Brain pericyte (primary cell): ENCODE measurements at regions not wholly inside any gene's neighbourhood (a gene's known extent, or its start where the extent isn't known, plus 50 kb on each side); places are given as distances from the start of the nearest gene placed in this dataset.
"Not testable (repeated sequence)": the region's sequence is repeated elsewhere in the genome, so short reads cannot be mapped to it uniquely, and the experiment has no call there.

ENCODE experiments used
- DNase-seq: peaks from one replicate; pipeline ENCODE4 v3.0.0-alpha.2; 2012; ENCODE audit warnings: low read depth, low spot score

DNA sequence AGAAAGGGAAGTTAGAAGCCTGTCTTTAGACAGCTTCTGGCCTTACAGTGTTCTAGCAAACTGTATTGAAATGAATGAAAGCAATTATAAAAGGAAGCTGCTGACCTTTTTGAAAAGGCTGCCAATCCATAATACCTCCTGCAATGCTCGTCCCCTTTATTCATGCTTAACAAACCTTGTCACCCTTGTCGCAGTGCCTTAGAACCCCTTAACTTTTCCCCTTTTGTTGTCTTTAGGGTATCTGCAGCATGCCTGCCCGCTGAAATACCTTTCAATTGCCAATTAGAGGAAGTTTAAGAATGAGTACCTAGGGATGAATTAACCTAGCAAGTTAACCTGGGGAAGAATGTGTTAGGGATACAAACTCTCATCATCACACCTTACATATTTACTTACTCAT, 731.2 kb downstream of the RERGL start:
- no peak for DNase-seq

DNA sequence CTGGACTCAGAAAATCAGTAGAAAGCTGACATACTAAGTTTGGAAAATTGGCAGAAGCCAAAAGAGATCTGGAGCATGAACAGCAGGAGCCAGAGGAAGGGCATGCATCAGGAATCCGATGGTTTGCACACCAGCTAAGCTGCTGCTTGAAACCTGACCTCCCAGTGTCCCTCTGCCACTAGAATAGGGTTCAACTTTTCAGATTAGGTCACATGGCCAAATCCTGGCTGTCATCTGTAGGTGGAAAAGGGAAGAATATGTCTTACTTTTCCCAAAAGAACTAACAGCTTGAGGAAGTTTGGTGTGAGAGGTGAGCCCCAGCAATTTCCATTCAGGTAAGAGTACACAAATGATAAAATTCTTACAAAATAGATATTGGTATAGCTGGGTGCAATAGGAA, 732.6 kb downstream of the RERGL start:
- no peak for DNase-seq

DNA sequence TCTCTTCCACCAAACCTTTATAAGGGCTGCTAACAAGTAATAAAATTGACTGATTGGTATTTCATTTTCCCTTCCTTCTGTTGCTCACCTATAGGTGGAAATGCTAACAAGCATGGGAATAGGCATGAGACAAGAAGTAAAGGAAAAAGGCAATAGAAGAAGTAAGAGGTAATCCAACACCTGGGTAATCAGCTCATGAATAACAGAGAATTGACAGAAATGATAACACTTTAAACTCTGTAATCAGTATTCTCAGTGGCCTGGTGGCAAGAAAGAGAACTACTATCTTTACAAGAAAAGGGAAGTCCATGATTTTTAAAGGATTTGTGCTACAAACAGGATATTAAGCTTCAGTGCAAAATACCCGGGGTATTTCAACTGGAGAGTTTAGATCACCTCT, 737.8 kb downstream of the RERGL start:
- DNase-seq: no peak

DNA sequence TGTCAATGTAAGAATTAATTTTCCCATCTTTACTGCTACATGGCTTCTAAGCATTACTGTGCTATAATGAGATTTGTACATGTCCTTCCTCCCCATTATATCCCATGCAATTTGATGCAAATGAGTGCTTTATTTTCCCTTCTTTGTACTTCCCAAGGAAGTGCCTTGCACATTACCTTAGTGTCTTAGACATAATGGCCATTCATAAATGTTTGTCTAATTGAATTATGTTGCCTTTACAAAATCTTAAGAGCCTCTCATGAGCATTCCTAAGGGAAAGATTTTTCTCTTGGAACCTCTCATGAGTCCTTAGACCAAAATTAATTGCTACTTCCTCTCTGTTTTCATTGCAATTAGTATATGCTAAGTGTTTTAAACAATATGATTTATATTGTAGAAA, 741.7 kb downstream of the RERGL start:
- DNase-seq: no peak

DNA sequence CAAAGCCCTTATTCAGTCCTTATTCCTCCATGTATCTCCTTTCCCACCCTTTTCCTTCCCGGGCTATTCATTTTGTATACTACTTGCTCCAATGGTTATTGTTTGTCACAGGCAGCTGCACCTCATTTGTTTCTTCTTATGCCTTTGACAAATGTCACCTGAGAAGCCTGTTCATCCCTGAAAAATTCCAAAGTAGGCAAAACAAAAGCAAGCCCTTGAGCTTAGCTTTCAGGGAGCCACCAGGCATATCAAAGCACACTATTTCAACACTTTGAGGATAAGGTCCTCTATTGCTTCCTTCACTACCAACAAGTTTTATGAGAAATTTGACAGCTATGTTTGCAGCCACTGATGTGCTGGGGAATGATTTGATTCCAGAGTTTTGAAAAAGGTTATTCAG, 738.7 kb upstream of the LMO3 start:
- DNase-seq: no peak

DNA sequence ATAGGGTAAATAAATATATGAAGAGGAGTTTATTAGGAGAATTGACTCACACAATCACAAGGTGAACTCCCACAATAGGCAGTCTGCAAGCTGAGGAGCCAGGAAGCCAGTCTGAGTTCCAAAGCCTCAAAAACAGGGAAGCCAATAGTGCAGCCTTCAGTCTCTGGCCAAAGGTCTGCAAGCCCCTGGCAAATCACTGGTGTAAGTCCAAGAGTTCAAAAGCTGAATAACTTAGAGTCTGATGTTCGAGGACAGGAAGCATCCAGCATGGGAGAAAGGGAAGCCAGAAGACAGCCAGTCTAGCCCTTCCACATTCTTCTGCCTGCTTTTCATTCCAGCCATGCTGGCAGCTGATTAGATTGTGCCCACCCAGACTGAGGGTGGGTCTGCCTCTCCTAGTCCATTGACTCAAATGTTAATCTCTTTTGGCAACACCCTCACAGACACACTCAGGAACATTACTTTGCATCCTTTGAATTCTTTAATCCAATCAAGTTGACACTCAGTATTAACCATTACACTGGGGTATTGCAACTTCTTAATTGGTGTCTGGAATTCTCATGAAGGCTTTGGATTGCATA, 736.5 kb upstream of the LMO3 start:
- no peak for DNase-seq

DNA sequence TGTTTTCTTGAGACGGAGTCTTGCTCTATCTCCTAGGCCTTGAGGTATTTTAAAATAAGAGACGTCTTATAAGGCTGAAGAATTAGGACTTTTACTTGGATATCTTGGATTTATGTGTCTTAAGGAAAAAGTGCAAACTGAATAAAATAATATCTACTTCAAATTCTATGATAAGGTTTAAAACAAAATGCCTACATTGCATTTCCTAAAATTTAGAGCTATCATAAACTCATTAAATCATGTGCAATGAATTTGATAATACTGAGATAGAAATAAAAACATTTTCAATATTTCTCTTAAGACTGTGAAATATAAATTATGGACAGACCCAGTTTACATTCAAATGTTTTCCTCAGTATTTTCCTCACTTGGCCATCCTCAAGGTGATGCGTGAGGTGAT, 729.5 kb upstream of the LMO3 start:
- DNase-seq: no peak

DNA sequence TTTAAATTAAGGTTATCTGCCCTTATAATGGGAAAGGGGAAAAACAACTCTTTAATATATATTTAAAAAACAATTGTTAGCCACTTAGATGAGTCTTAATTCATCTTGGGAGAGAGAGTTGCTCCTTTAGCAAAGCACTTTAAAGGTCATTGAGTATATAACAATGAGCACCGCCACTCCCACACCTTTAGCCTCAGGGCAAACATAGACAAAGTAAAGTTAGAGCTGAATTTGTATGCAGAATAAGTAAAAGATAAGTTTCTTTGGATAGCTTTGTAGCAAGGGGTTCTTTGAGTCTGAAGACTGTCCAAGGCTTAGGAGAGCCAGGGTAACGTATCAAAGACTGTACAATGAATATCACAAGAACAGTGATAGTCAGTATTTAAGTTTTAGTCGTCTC, 728.8 kb upstream of the LMO3 start:
- no peak for DNase-seq

DNA sequence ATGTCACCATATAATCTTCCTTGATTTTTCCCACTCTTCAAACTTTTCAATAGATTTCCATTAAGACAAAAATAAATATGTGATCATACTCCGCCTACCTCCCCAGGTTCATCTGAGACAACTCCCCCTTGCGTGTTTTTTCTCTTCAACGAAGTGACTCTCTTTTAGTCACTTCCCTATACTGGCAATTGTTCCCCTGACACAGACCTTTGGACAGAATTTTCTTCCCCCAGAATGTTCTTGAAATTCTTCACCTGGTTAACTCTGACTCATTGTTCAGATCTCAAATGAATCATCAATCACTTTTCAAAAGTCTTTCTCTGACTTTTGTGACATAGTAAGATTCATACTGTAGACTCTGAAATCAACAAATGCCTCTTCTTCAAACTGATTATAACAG, 727.3 kb upstream of the LMO3 start:
- no peak for DNase-seq

DNA sequence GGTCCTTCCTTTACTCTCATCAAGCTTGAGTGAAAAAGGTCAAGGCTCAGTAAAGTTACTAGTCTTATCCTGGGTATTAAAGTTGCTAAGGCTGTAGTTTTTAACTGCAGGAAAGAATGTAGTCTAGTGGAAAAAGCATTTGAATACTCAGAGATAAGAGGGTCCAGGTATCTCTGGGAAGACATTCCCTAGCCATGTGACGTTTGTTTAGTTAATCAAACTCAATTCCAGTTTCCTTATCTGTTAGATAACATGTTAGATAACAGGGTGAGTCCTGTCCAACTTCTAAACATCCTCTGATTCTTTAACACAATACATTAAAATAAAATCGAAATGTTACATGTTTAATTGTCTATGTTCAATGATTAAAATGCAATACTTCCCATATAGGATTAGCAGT, 720.7 kb upstream of the LMO3 start:
- DNase-seq: no peak

DNA sequence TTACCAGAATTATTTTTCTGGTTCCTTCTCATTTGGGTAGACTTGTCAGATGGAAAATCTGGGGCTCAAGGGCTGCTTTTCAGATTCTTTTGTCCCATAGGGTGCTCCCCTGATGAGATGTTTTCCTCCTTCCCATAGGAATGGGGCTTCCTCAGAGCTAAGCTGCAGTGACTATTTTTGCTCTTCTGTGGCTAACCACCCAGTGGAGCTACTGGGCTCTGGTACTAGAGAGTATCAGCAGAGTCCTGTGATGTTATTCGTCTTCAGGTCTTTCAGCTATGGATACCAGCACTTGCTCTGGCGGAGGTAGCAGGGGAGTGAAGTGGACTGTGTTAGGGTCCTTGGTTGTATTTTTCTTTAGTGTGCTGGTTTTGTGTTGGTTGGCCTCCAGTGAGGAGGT, 716.1 kb upstream of the LMO3 start:
- DNase-seq: no peak

DNA sequence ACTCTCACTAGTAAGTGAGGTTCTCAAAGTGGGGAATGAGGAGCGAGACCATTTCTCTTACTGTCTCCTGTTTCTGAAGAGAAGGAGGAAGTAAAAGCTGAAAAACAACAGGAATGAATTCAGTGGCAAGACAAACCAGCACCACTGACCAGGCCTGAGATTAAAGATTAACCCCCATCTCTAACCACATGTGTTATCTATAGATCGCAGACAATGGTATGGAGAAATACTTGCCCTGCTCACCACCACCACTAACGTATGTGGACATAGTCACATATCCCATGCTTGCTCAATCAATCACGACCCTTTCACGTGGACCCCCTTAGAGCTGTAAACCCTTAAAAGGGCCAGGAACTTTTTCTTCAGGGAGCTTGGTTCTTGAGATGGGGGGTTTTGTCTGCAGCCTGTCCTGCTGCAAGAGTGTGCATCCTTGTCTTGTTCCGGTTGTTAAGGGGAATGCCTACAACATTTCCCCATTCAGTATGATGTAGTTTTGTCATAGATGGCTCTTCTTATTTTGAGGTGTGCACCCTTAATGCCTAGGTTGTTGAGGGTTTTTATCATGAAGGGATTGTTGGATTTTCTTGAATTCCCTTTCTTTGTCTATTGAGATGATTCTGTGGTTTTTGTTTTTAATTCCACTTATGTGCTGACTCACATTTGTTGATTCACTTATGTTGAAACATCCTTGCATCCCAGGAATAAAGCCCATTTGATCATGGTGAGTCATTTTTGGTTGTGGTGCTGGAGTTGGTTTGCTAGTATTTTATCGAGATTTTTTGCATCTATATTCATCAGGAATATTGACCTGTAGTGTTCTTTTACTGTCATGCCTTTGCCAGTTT, 698.8 kb upstream of the LMO3 start:
- no peak for DNase-seq

DNA sequence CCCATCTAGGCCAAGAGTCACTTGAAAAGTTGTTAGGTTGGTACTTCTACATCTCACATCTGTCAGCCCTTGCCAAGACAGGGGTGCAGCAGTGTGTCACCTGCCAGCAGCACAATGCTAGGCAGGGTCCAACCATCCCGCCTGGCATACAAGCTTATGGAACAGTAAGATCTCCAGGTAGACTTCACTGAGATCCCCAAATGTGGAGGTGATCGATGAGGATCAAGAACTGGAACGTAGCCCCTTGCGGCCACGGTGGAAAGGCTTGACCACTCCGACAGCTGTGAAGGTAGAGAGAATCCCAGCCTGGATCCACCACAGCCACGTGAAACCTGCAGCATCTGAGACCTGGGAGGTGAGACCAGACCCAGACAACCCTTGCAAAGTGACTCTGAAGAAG, 696.0 kb upstream of the LMO3 start:
- no peak for DNase-seq

DNA sequence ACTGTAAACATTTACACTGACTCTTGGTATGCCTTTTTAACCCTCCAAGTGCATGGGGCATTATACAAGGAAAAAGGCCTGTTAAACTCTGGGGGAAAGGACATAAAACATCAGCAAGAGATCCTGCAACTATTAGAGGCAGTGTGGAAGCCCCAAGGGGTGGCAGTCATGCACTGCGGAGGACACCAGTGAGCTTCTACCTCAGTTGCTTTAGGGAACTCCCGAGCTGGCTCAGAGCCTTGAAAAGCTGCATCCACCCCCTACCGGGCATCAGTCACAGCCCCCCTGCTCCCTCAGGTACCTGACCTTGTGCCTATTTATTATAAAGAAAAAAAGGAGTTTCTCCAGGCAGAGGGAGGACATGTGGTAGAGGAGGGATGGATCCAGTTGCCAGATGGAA, 695.6 kb upstream of the LMO3 start:
- DNase-seq: no peak

DNA sequence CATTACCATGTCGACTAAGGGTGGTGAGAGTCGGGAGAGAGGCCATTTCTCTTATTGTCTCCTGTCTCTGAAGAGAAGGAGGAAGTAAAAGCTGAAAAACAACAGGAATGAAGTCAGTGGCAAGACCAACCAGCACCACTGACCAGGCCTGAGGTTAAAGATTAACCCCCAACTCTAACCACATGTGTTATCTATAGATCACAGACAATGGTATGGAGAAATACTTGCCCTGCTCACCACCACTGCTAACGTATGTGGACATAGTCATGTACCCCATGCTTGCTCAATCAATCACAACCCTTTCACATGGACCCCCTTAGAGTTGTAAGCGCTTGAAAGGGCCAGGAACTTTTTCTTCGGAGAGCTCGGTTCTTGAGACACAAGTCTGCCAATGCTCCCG, 690.9 kb upstream of the LMO3 start:
- DNase-seq: no peak

DNA sequence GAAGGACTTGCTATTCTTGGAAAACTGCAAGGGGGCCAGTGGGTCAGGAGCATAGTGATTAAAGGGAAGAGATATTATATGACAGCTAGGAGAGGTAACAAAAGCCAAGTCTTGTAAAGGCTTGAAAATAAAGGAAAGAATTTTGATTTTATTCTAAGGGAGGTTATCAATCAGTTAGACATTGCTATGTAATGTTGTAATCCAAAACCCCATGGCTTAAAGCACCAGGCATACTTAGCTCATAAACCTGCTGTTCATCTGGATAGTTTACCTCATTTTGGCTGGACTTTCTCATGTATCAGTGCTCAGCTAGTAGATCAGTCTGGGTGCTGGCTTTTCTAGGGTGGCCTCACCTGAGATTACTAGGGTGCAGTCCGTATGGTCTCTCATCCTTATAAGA, 680.9 kb upstream of the LMO3 start:
- DNase-seq: no peak

DNA sequence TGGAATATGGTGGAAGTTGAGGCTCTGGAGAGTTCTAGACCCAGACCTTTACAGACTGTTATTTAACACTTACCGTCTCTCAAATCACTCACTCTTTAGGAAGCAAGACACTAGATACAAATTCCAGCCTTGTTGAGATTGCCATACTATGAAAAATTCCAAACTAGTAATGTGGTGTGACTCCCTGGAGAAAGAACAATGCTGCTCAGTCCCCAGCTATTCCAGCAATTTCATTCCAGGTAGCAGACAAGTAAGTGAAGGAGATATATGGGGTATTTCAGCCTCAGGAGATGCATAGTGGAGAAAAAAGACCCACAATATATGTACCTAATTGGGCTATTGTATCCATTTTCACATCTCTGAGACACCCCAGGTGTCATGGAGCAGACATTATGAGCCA, 678.9 kb upstream of the LMO3 start:
- DNase-seq: no peak

DNA sequence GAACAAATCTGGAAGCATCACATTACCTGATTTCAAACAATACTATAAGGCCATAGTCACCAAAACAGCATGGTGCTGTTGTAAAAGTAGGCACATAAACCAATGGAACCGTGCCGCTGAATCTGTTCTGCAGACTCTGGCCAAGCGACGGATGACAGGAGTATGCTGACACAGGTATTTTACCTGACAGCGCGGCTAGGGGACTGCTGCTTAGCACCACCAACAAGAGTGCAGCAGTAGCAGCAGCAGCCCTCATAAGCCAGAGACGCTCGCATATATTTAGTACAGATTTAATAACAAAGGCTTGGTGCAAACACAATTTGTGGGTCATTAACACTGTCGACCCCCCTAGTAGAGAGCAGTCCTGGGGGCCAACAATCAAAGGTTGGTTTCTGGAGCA, 677.6 kb upstream of the LMO3 start:
- no peak for DNase-seq

DNA sequence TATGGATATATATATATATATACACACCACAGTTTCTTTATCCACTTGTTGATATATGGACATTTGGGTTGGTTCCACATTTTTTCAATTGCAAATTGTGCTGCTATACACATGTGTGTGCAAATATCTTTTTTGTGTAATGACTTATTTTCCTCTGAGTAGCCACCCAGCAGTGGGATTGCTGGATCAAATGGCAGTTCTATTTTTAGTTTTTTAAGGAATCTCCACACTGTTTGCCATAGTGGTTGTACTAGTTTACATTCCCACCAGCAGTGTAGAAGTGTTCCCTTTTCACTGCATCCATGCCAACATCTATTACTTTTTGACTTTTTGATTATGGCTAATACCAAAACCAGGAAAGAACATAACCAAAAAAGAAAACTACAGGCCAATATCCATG, 676.2 kb upstream of the LMO3 start:
- DNase-seq: not testable (repeated sequence)

DNA sequence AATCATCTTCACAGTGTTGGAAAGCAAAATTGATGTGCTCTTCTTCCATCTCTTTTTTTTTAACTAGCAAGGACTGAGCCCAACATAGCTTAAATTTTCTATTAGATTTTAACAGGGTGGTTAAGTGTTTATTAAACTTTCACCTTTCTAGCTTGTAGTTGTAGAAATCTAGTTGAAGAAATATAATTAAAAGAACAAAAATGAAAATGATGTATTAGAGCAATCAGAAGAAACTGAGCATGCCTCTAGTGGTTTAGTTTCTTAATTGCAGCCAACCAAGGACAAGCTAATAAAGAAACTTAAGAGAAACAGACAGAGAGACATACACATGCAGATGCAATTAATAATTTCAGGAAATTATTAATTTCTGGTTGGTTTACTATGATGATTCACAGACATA, 673.0 kb upstream of the LMO3 start:
- no peak for DNase-seq

DNA sequence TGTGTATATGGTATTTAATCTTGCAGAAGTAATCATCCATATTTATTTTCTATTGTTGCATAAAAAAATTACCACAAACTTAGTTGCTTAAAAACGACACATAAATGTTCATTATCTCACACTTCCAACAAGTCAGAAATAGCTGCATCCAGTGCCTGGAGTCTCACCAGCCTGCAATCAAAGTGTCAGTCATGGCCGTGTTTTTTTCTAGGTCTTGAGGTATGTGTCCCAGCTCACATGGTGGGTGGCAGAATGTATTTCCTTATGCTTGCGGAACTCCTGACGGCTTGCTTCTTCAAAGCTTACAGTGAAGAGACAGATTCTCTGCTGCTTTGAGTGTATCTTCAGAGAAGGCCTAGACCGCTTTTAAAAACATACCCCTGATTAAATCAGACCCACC, 670.2 kb upstream of the LMO3 start:
- DNase-seq: no peak

DNA sequence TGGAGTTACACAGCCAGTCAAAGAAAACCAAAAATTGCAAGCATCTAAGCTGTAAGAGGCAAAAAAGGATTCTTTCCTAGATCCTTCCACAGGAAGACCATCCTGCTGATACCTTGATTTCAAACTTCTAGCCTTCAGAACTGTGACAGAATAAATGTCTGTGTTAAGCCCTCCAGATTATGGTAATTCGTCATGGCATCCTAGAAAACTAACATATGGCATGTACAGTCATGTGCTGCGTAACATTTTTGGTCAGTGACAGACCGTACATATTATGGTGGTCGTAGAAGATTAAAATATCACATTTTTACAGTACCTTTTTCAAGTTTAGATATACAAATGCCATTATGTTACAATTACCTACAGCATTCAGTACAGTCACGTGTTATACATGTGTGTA, 660.9 kb upstream of the LMO3 start:
- no peak for DNase-seq

DNA sequence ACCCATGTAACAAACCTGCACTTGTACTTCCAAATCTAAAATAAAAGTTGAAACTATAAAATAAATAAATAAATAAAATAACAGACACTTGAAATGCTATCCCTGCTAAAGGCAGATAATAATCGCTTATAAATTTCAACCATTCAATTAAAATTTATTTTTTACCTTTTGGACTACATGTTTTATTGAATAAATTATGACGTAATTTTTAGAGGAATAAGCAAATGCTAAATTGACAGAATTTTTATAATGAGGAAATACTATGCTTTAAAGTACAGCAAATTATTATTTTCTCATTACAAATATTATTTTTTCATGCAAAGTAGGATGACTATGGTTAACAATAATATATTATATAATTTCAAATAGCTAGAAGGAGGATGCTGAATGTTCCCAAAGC, 658.6 kb upstream of the LMO3 start:
- DNase-seq: no peak

DNA sequence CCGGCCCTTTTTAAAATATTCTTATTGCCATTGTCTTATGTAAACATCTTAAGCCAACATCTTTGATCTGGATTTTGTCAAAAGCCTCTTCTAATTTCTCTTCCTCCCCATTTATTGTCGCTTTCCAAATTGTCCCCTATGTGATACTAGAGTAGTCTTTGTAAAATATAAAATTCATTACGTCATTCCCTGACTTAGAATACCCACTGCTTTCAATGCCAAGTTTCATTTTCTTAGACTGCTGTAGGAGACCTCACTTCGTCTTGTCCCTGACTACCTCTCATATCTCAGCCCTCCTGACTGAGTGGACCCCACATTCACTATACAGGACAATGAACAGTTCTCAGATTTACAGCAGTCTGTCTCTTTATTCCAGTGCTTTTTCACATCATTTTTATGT, 633.9 kb upstream of the LMO3 start:
- DNase-seq: no peak
